Trophoblast cell (in vitro differentiated cells and primary cell): ENCODE measurements at regions not wholly inside any gene's neighbourhood (a gene's known extent, or its start where the extent isn't known, plus 50 kb on each side); places are given as distances from the start of the nearest gene placed in this dataset.
A peak's percentile ranks its signal among the peaks of the same experiment; 100 is the strongest.
"Not testable (repeated sequence)": the region's sequence is repeated elsewhere in the genome, so short reads cannot be mapped to it uniquely, and the experiment has no call there.

ENCODE experiments used
- DNase-seq, 2 donors: peaks; one replicate each; pipeline ENCODE4 v3.0.0-alpha.2; 2016
- H2AFZ ChIP-seq: 2 replicates; pipeline ENCODE4 v1.6.1; 2013; ENCODE audit warnings: low read length, moderate library complexity, mild to moderate bottlenecking; ENCODE audit not compliant: insufficient read depth, poor library complexity
- H2AK5ac ChIP-seq: 2 replicates; pipeline ENCODE4 v1.6.1; 2013; ENCODE audit warnings: mild to moderate bottlenecking, low read length
- H2BK120ac ChIP-seq: 2 replicates; pipeline ENCODE4 v1.6.1; 2013; ENCODE audit warnings: low read length, mild to moderate bottlenecking, moderate library complexity; ENCODE audit not compliant: insufficient read depth, poor library complexity
- H2BK12ac ChIP-seq: 2 replicates; pipeline ENCODE4 v1.6.1; 2013; ENCODE audit warnings: mild to moderate bottlenecking, low read length, moderate library complexity
- H2BK5ac ChIP-seq: 2 replicates; pipeline ENCODE4 v1.6.1; 2013; ENCODE audit warnings: low read length, low read depth, moderate library complexity, mild to moderate bottlenecking; ENCODE audit not compliant: poor library complexity
- H3K14ac ChIP-seq: 2 replicates; pipeline ENCODE4 v1.6.1; 2013; ENCODE audit warnings: mild to moderate bottlenecking, low read length
- H3K18ac ChIP-seq: 2 replicates; pipeline ENCODE4 v1.6.1; 2013; ENCODE audit warnings: mild to moderate bottlenecking, low read length
- H3K23ac ChIP-seq: 2 replicates; pipeline ENCODE4 v1.6.1; 2013; ENCODE audit warnings: low read length
- H3K27ac ChIP-seq: 2 replicates; pipeline ENCODE4 v1.5.1; 2013; ENCODE audit warnings: low read depth, mild to moderate bottlenecking, inconsistent platforms, low read length, moderate library complexity
- H3K27me3 ChIP-seq: 2 replicates; pipeline ENCODE4 v1.6.1; 2013; ENCODE audit warnings: inconsistent platforms, mild to moderate bottlenecking, low read length, moderate library complexity; ENCODE audit not compliant: insufficient read depth
- H3K36me3 ChIP-seq, 2 experiments: 1 replicate in 1 of 2; 2 replicates in 1 of 2; pipeline ENCODE4 v1.6.1; 2013; ENCODE audit warnings: low read length in 2 of 2, mild to moderate bottlenecking in 2 of 2, moderate library complexity in 1 of 2; ENCODE audit not compliant: insufficient read depth in 2 of 2, control insufficient read depth in 1 of 2
- H3K4ac ChIP-seq: 2 replicates; pipeline ENCODE4 v1.6.1; 2013; ENCODE audit warnings: low read depth, mild to moderate bottlenecking, low read length, moderate library complexity
- H3K4me1 ChIP-seq, 2 experiments: 1 replicate in 1 of 2; 2 replicates in 1 of 2; pipeline ENCODE4 v1.6.1; 2013; ENCODE audit warnings: low read length in 2 of 2, mild to moderate bottlenecking in 2 of 2, moderate library complexity in 1 of 2; ENCODE audit not compliant: insufficient read depth in 2 of 2, control insufficient read depth in 1 of 2
- H3K4me2 ChIP-seq: 2 replicates; pipeline ENCODE4 v1.6.1; 2013; ENCODE audit warnings: inconsistent platforms, mild to moderate bottlenecking, low read length, moderate library complexity
- H3K4me3 ChIP-seq: 2 replicates; pipeline ENCODE4 v1.5.1; 2013; ENCODE audit warnings: mild to moderate bottlenecking, low read depth, low read length, inconsistent platforms
- H3K79me1 ChIP-seq: one replicate; pipeline ENCODE4 v1.6.1; 2013; ENCODE audit warnings: low read length
- H3K79me2 ChIP-seq: 2 replicates; pipeline ENCODE4 v1.6.1; 2013; ENCODE audit warnings: low read length, mild to moderate bottlenecking; ENCODE audit not compliant: control insufficient read depth, insufficient read depth, poor library complexity
- H3K9ac ChIP-seq: 2 replicates; pipeline ENCODE4 v1.6.1; 2013; ENCODE audit warnings: mild to moderate bottlenecking, low read length
- H3K9me3 ChIP-seq: 2 replicates; pipeline ENCODE4 v1.6.1; 2013; ENCODE audit warnings: low read depth, mild to moderate bottlenecking, control low read depth, inconsistent platforms, low read length; ENCODE audit not compliant: insufficient read depth
- H4K12ac ChIP-seq: 2 replicates; pipeline ENCODE4 v1.6.1; 2013; ENCODE audit warnings: low read depth, mild to moderate bottlenecking, low read length, moderate library complexity
- H4K8ac ChIP-seq: 2 replicates; pipeline ENCODE4 v1.6.1; 2013; ENCODE audit warnings: low read depth, mild to moderate bottlenecking, low read length, moderate library complexity
- H4K91ac ChIP-seq: one replicate; pipeline ENCODE4 v1.6.1; 2013; ENCODE audit warnings: low read depth, mild to moderate bottlenecking, low read length, moderate library complexity
- WGBS: extraction: QIAGEN DNeasy Blood & Tissue Kit; methylation state at CpG from one replicate; pipeline ENCODE4 v1.1.7; 2013; ENCODE audit warnings: missing lambda C conversion rate; ENCODE audit not compliant: insufficient read length, insufficient coverage; ENCODE audit errors: extremely low coverage; 5-methylcytosine and 5-hydroxymethylcytosine counted together

DNA sequence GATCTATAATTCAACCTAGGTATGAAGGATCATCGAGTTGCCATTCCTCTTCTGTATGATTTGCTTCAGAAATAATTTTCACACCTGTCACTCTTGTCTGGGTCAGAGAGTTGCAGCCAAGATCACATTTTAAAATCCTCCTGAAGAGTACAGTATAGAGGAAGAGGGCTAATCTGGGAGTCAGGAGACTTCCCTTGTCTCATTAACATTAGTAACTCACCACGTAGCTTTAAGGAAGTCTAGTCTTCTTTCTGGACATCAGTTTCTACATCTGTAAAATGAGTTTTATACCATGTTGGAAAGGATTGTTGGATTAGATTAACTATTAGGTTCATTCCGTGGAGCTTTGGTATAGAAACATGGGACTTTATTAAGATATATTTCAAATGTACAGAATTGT is 109.4 kb downstream of the TDRD15 start:
- no peaks in the 10 kb centered on the region for H3K9me3 ChIP-seq
- no peak overlapping the region for H3K23ac ChIP-seq
- no peaks in the 10 kb centered on the region for H3K27me3 ChIP-seq
- WGBS, result no CpG with 5 or more reads among the region's 3 CpGs
- no peaks in the 10 kb centered on the region for H3K36me3 ChIP-seq
- no peaks in the 10 kb centered on the region for H3K4me1 ChIP-seq
- H2BK12ac ChIP-seq, result no peak overlapping the region
- H4K8ac ChIP-seq, result no peak overlapping the region
- H3K79me1 ChIP-seq, result no peaks in the 10 kb centered on the region
- H3K4me3 ChIP-seq, result no peak overlapping the region
- H3K14ac ChIP-seq, result no peak overlapping the region
- H2AK5ac ChIP-seq, result no peak overlapping the region
- no peak for DNase-seq
- H3K4ac ChIP-seq, result no peak overlapping the region
- H2AFZ ChIP-seq, result no peak overlapping the region
- no peak overlapping the region for H3K9ac ChIP-seq
- H4K91ac ChIP-seq, result no peak overlapping the region
- no peak overlapping the region for H4K12ac ChIP-seq
- H3K4me2 ChIP-seq, result no peak overlapping the region
- H2BK120ac ChIP-seq, result no peak overlapping the region
- H3K79me2 ChIP-seq, result no peaks in the 10 kb centered on the region
- H3K18ac ChIP-seq, result no peak overlapping the region
- H3K27ac ChIP-seq, result no peak overlapping the region
- H2BK5ac ChIP-seq, result no peak overlapping the region

DNA sequence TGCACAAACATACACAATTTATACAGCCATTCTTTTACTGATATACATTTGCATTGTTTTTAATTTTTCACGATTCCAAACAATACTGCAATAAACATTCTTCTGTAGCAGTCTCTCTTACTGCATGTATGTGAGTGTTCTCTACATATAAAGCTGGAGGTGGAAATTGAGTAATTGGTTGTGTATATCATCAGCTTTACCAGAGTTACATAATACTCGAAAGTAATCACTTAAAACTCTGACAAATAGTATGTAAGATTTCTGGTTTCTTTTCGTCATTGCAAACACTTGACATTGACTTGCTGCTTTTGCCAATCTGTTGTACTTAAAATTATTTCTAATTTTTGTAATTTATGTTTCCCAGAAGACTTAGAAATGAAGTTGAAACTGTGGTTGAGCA is 110.2 kb downstream of the TDRD15 start:
- Histone ChIP-seq H4K12ac (no peak overlapping the region), H2BK5ac (no peak overlapping the region), H2BK120ac (no peak overlapping the region), H3K9me3 (no peaks in the 10 kb centered on the region), H3K14ac (no peak overlapping the region), H3K23ac (no peak overlapping the region), H3K18ac (no peak overlapping the region), H4K8ac (no peak overlapping the region), H3K4me2 (no peak overlapping the region), H3K79me1 (no peaks in the 10 kb centered on the region), H3K27me3 (no peaks in the 10 kb centered on the region), H3K36me3 (no peaks in the 10 kb centered on the region), H3K79me2 (no peaks in the 10 kb centered on the region), H4K91ac (no peak overlapping the region), H3K9ac (no peak overlapping the region), H2BK12ac (no peak overlapping the region), H2AK5ac (no peak overlapping the region), H3K4me3 (no peak overlapping the region), H2AFZ (no peak overlapping the region), H3K27ac (no peak overlapping the region), H3K4ac (no peak overlapping the region), H3K4me1 (no peaks in the 10 kb centered on the region)
- no CpG with 5 or more reads among the region's 3 CpGs for WGBS
- no peak for DNase-seq

GRCh38 chr2:21234464-21235120 is 110.8 kb downstream of the TDRD15 start:
- Histone ChIP-seq H3K27me3 (no peaks in the 10 kb centered on the region), H3K4me3 (no peak overlapping the region), H3K4me2 (no peak overlapping the region), H3K9ac (no peak overlapping the region), H2BK5ac (no peak overlapping the region), H2BK120ac (no peak overlapping the region), H3K36me3 (no peaks in the 10 kb centered on the region), H3K27ac (no peak overlapping the region), H3K23ac (no peak overlapping the region), H4K12ac (no peak overlapping the region), H3K14ac (no peak overlapping the region), H3K9me3 (no peaks in the 10 kb centered on the region), H2BK12ac (no peak overlapping the region), H3K18ac (no peak overlapping the region), H2AFZ (no peak overlapping the region), H3K4ac (no peak overlapping the region), H4K8ac (no peak overlapping the region), H2AK5ac (no peak overlapping the region), H3K4me1 (no peaks in the 10 kb centered on the region), H3K79me1 (no peaks in the 10 kb centered on the region), H4K91ac (no peak overlapping the region), H3K79me2 (no peaks in the 10 kb centered on the region)
- no CpG with 5 or more reads among the region's 3 CpGs for WGBS
- peak; percentile 44 to 73 for DNase-seq

DNA sequence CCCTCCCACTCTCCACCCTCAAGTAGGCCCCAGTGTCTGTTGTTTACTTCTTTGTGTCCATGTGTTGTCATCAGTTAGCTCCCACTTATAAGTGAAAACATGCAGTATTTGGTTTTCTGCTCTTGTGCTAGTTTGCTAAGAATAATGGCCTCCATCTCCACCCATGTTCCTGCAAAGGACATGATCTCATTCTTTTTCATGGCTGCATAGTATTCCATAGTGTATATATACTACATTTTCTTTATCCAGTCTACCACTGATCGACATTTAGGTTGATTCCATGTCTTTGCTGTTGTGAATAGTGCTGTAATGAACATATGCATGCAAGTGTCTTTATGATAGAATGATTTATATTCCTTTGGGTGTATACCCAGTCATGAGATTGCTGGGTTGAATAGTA is 116.0 kb downstream of the TDRD15 start:
- H4K8ac ChIP-seq, H3K4me1 ChIP-seq, H4K12ac ChIP-seq, H3K14ac ChIP-seq, H2BK5ac ChIP-seq, H3K27me3 ChIP-seq, H4K91ac ChIP-seq, H3K18ac ChIP-seq, H3K27ac ChIP-seq, H2AK5ac ChIP-seq, H3K4ac ChIP-seq, H3K79me2 ChIP-seq, H3K9ac ChIP-seq, H3K4me3 ChIP-seq, H3K36me3 ChIP-seq, H3K79me1 ChIP-seq, DNase-seq, H2BK120ac ChIP-seq, H2AFZ ChIP-seq, H2BK12ac ChIP-seq, H3K4me2 ChIP-seq, H3K9me3 ChIP-seq, H3K23ac ChIP-seq: not testable (repeated sequence)
- WGBS, result no CpG with 5 or more reads among the region's 1 CpG
